GM21786 (cell line): ENCODE measurements at regions not wholly inside any gene's neighbourhood (a gene's known extent, or its start where the extent isn't known, plus 50 kb on each side); places are given as distances from the start of the nearest gene placed in this dataset.

Source experiments
- ATAC-seq: cut with Tn5 transposase; IDR thresholded peaks from one replicate; pipeline ENCODE4 v1.9.1; 2021; ENCODE audit not compliant: unreplicated experiment

- no peak for ATAC-seq
Observed at GRCh38 chr9:129334105-129334935, 156.3 kb upstream of the IER5L start.

DNA sequence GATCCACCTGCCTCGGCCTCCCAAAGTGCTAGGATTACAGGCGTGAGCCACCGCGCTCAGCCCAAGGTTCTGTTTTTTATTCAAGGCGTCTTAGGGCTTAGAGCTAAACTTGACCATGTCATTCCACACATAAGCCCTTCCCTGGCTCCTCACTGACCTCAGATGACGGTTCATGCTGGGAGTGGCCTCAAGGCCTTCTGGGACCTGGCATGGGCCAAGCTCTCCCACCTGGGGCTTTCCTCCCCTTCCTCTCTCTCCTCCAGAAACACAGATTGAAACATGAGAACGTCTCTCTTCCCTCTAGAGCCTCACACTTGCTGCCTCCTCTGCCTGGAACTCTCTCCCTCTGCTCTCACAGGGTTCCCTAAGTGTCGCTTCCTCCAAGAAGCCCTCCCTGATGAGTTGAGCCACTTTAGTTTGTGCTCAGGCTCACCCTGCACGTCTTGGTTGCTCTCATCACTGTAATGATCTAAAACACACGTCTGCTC, 155.6 kb upstream of the IER5L start:
- ATAC-seq, result no peak

GRCh38 chr9:129332581-129332980, 154.5 kb upstream of the IER5L start:
- ATAC-seq, result no peak

GRCh38 chr9:129331772-129332500, 153.9 kb upstream of the IER5L start:
- no peak for ATAC-seq

- no peak for ATAC-seq
Observed at GRCh38 chr9:129331493-129331765, 153.4 kb upstream of the IER5L start.

DNA sequence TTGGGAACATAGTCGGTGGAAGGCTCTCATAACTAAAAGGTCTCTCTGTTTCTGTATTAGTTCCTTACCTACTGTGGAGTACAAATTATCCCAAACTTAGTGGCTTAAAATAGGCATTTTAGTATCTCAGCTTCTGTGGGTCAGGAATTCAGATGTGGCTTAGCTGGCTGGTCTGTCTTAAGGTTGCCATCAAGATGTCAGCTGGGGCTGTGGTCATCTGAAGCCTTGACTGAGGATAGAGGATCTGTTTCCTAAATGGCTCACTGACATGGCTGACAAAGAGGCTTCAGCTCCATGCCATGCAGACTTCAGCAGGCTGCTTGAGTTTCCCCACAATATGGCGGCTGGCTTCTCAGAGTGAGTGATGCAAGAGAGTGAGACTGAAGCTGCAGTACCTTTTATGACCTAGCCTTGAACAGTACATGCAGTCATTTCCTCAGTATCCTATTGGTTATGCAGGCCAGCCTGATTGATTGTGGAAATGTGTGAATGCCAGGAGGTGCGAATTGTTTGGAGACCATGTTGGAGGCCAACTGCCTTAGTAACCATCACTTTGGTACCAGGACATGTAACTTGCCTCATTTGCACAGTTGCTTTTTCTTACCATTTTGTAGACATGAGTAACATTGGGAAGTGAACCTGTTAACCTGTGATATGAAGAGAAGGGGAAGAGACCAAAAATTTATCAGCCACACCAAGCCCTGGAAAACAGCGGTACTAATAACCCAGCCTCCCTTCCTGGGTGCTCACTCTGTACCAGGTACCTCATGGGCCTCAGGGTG, 152.8 kb upstream of the IER5L start:
- no peak for ATAC-seq

- no peak for ATAC-seq
Observed at GRCh38 chr9:129328355-129329042, 150.4 kb upstream of the IER5L start.

DNA sequence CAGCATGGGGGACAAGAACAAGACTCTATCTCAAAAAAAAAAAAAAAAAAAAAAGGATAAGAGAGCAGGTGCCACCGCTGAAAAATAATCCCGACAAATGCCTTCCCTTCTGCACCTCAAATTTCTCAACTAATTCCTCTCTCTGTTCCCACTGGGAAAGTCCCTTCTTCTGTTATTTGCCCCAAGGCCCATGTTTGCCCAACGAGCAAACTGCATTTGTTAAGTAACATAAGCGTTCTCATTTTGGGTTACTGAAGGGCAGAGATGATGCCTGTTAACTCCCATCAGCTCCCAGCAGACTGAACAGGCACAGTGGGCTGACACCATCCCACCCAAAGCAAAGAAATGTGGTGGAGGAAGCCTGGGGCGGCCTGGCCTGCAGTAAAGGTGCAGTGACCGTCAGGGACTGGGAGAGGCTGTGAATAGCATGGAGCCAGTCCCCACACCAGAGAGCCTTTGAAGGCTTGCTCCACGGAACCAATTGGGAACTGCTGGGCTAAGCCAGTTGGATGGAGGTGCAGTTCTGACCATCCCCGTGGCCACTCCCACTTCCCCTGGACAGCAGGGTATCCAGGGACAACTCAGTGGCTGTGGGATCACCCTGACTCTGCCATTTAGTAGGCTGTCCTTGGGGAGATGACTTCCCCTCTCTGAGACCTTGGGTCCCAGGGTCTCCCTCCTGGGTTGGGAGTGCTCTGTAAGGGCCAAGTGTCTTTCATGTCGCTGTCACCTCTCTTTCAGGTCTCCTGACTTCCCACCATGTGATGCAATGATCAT, 149.7 kb upstream of the IER5L start:
- no peak for ATAC-seq

DNA sequence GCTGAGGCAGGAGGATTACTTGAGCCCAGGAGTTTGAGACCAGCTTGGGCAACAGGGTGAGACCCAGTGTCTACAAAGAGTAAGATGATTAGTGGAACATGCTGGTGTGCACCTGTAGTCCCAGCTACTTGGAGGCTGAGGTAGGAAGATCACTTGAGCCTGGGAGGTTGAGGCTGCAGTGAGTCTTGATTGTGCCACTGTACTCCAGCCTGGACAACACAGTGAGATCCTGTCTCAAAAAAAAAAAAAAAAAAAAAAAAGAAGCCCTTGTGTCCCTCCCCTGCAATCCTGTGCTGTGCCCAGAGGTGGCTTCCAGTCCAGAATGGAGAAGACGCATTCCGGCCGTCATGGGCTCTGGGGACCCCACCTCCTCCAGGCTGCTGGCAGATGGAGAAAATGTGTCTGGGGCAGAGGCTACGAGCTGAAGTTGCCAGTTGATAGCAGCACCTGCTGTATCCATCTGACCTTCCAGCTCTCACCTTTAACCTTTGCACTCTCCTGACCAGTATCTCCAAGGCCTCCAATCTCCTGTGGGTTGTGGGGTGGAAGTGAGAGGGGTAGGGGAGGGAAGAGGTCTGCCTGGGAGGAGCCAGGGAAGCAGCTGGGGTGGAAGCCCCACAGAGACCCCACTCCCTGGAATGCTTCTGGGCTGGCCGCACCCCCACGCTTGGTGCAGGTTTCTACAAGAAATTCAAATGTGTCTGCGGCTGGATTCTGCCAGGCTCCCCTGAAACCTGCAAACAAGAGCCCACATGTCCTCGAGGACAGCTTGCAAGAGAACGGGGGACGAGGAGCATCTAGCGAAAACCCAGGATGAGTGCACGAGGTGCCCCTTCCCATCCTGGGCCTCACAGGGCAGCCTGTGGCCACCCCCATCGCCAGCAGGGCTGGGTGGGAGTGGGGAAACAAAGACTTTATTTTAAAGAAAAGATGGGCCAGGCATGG, 148.3 kb upstream of the IER5L start:
- ATAC-seq, result no peak

DNA sequence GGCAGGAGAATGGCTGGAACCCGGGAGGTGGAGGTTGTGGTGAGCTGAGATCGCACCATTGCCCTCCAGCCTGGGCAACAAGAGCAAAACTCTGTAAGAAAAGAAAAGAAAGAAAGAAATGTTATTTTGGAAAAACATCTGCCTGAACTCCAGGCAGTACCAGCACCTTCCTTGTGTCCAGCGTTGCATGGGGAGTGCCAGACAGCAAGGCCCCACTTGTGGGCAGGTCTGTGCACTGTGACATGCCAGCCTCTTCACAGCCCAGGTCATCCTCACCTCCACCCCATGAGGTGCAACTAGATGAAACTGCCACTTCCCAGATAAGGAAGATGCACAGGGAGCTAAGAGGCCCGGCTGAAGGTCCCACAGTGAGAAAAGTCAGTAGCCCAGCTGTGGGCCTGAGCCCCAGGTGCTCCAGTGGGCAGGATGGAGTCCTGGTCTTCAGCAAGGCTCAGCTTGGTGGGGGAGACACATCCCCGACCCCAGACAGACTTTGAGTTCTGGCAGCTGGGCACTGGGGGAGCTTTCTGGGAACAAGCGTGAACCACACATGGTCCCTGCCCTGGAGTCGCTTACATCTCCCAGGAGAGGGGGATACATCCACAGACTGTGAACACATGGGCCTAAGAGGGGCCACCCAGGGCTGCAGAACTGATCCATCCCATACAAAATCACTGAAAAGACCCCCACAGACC, 146.9 kb upstream of the IER5L start:
- no peak for ATAC-seq

- no peak for ATAC-seq
Observed at GRCh38 chr9:129323999-129324553, 146.0 kb upstream of the IER5L start.

DNA sequence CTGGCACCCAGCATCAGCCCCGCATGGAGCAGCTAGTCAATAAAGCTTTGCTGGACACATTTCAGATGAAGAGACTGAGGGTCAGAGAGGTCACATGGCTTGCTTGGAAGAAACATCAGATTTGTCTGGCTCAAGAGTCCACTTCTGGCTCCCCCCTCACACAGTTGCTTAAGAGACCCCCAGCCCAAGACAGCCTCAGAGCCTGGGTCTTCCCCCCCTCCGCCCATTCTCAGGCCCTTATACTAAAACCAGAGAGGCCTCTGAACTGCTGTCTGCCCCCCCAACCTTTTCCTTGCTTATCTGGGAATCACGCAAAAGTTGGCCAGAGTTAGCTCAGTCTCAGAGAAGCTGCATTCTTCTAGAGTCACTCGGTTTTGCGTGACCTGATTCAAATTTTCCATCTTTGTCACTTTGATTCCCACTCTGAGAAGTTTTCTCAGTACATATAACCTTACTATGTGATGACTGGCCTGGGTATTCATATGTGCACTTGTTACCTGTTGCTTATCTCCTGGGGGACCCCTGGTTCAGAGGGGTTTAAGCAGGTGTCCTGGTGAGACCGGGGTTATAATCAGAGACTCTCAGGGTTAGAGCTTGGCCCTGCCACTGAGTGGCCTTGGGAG, 145.4 kb upstream of the IER5L start:
- ATAC-seq, result no peak

- ATAC-seq, result no peak
Observed at GRCh38 chr9:129322641-129323375, 144.7 kb upstream of the IER5L start.

DNA sequence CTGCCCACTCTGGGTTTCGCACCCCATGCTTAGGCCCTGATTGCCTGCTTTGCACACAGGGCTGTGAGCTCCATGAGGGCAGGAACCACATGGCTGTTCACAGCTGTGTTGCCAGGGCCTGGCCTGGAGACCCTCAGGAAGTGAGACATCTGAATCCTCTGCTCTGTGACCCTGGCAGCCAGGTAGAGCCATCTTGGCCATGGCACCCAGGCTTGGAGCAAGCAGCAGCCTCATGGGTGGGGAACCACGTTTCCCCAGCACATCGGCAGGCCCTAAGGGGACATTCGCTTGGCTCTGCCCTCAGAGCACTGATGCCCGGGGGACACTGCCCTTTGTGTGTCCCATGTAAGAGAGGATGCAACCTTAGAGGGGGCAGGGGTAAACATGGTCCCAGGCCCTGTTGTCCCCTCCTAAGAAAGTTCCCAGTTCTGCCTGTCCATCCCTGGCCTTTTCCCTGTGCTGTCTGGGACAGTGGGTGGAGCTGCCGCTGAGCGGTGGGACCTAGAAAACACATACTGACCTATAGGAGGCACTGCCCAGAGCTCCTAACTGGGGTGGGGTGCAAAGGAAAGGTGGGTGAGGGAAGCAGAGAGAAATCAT, 144.1 kb upstream of the IER5L start:
- ATAC-seq, result no peak

- no peak for ATAC-seq
Observed at GRCh38 chr9:129321286-129322021, 143.4 kb upstream of the IER5L start.
